IPS-15b (cell line): ENCODE measurements at regions not wholly inside any gene's neighbourhood (a gene's known extent, or its start where the extent isn't known, plus 50 kb on each side); places are given as distances from the start of the nearest gene placed in this dataset.

ENCODE experiments used
- H3K27me3 ChIP-seq: one replicate; pipeline ENCODE4 v1.6.1; 2013; ENCODE audit warnings: low read length; ENCODE audit not compliant: control insufficient read depth, insufficient read depth
- H3K36me3 ChIP-seq: one replicate; pipeline ENCODE4 v1.6.1; 2013; ENCODE audit warnings: low read length; ENCODE audit not compliant: control insufficient read depth, insufficient read depth
- H3K4me1 ChIP-seq: one replicate; pipeline ENCODE4 v1.6.1; 2013; ENCODE audit warnings: mild to moderate bottlenecking, low read length; ENCODE audit not compliant: control insufficient read depth, insufficient read depth
- H3K4me3 ChIP-seq: one replicate; pipeline ENCODE4 v1.5.1; 2013; ENCODE audit warnings: low read depth, low read length
- H3K9ac ChIP-seq: one replicate; pipeline ENCODE4 v1.6.1; 2013; ENCODE audit warnings: low read depth, mild to moderate bottlenecking, low read length
- H3K9me3 ChIP-seq: one replicate; pipeline ENCODE4 v1.6.1; 2013; ENCODE audit warnings: mild to moderate bottlenecking, low read length; ENCODE audit not compliant: control insufficient read depth, insufficient read depth

GRCh38 chr2:34414856-34415255, 815.8 kb upstream of the FAM98A start:
- Histone ChIP-seq H3K9ac (no peak overlapping the region), H3K27me3 (no peaks in the 10 kb centered on the region), H3K36me3 (no peaks in the 10 kb centered on the region), H3K4me3 (no peak overlapping the region), H3K4me1 (no peaks in the 10 kb centered on the region), H3K9me3 (no peaks in the 10 kb centered on the region)

DNA sequence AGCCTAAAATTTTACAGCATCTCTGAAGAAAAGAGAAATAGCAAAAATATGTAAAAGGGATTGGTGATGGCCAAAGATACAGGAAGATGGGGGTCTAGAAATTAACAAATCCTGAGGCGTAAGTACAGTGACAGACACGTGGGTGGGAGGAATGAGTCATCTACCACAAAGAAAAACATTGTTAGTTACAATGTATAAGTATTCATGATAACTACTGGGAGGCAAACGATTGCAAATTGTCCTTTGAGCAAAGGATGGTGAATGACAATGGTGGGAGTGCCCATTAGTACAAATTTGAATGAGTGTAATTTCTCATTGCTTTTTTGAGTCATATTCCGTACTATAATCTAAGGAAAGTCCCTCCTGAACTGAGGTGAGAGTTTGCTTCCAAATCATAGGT, 809.0 kb upstream of the FAM98A start:
- H3K9me3 ChIP-seq: no peaks in the 10 kb centered on the region
- H3K4me3 ChIP-seq: no peak overlapping the region
- no peaks in the 10 kb centered on the region for H3K27me3 ChIP-seq
- H3K36me3 ChIP-seq: no peaks in the 10 kb centered on the region
- H3K9ac ChIP-seq: no peak overlapping the region
- H3K4me1 ChIP-seq: peaks cover 5% of the 10 kb centered on the region

DNA sequence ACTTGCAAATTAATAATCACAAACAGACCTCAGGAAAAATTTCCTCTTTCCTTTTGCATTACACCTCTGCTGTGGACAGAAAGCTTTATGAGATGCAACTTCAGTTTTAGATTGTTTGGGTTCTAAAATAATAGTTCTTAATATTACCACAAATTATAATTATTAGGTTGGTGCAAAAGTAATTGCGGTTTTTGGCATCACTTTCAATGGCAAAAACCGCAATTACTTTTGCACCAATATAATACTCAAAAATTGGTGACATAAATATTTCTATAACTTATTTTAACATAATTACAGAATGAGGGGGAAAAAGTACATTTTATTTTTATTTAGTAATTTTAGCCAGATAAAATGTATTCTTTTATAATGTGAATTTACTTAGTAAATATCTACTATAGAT, 804.4 kb upstream of the FAM98A start:
- Histone ChIP-seq H3K9ac (no peak overlapping the region), H3K27me3 (no peaks in the 10 kb centered on the region)

GRCh38 chr2:34402376-34402775, 803.3 kb upstream of the FAM98A start:
- peaks cover 1% of the 10 kb centered on the region for H3K4me1 ChIP-seq
- no peaks in the 10 kb centered on the region for H3K9me3 ChIP-seq
- H3K9ac ChIP-seq: no peak overlapping the region
- H3K36me3 ChIP-seq: no peaks in the 10 kb centered on the region
- H3K27me3 ChIP-seq: no peaks in the 10 kb centered on the region
- H3K4me3 ChIP-seq: no peak overlapping the region

More for the DNA sequence above, 804.4 kb upstream of the FAM98A start:
- H3K4me1 ChIP-seq: peaks cover 3% of the 10 kb centered on the region
- no peaks in the 10 kb centered on the region for H3K9me3 ChIP-seq
- no peaks in the 10 kb centered on the region for H3K36me3 ChIP-seq
- H3K4me3 ChIP-seq: no peak overlapping the region

- no peaks in the 10 kb centered on the region for H3K4me1 ChIP-seq
- H3K9me3 ChIP-seq: no peaks in the 10 kb centered on the region
- H3K36me3 ChIP-seq: no peaks in the 10 kb centered on the region
- no peak overlapping the region for H3K9ac ChIP-seq
- H3K4me3 ChIP-seq: no peak overlapping the region
- H3K27me3 ChIP-seq: no peaks in the 10 kb centered on the region
Measured at GRCh38 chr2:34401186-34401585, 802.1 kb upstream of the FAM98A start.

- Histone ChIP-seq H3K27me3 (no peaks in the 10 kb centered on the region), H3K9ac (no peak overlapping the region), H3K4me1 (no peaks in the 10 kb centered on the region), H3K36me3 (no peaks in the 10 kb centered on the region), H3K9me3 (no peaks in the 10 kb centered on the region), H3K4me3 (no peak overlapping the region)
Measured at GRCh38 chr2:34388446-34388845, 789.3 kb upstream of the FAM98A start.

DNA sequence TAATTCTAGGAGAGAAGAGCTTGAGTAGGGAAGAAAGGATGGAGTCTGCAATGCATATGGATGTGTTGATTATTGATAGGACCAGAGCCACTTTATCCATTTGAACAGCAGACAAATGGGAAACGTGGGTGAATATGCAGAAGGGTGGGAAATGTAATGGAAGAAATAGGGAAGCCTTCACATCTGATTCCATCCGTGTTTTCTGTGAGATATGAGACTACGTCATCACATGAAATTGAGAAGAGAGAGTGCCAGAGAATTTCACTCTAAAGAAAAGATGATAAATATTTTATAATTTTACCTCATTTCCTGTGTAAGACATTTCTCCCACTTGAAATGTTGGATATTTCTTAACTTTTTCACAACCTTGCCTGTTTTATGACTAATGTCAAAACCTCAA, 788.4 kb upstream of the FAM98A start:
- Histone ChIP-seq H3K36me3 (no peaks in the 10 kb centered on the region), H3K9ac (no peak overlapping the region), H3K4me1 (no peaks in the 10 kb centered on the region), H3K27me3 (no peaks in the 10 kb centered on the region), H3K9me3 (no peaks in the 10 kb centered on the region), H3K4me3 (no peak overlapping the region)

DNA sequence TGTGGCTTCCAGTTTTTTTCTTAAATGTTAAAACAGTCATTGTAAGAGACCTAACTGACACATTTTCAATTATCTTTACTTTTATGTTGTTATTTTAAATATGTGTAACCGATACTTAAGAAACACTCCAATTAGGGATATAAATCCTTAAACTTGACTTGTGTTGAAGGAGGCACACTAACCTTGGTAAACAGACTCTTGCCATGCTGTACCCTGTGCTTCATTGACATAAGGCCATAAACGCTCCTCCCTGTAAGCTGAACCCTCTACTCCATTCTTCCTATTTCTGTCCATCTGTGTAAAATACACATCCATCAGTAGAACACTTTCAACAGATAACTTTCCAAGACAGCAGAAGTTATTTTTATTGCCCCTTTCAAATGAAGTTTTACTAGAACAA, 780.5 kb upstream of the FAM98A start:
- no peaks in the 10 kb centered on the region for H3K4me1 ChIP-seq
- H3K4me3 ChIP-seq: no peak overlapping the region
- no peak overlapping the region for H3K9ac ChIP-seq
- H3K36me3 ChIP-seq: no peaks in the 10 kb centered on the region
- no peaks in the 10 kb centered on the region for H3K27me3 ChIP-seq
- no peaks in the 10 kb centered on the region for H3K9me3 ChIP-seq

GRCh38 chr2:34373586-34374233, 774.6 kb upstream of the FAM98A start:
- H3K9ac ChIP-seq: no peak overlapping the region

DNA sequence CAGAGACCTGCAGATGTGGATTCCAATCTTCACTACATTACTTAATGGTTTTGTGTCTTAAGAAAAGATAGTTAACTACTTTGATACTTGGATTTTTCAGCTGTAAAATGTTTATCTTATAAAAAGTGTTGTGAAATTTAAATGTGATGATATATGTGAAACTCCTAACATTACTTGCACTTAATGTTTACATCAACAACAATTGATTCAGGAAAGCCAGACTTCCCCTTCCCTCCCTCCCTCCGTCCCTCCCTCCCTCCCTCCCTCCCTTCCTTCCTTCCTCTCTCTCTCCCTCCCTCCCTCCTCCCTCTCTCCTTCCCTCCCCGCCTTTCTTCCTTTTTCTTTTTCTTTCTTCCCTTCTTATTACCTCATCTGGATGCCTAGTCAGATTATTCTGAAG, 773.9 kb upstream of the FAM98A start:
- no peak overlapping the region for H3K4me3 ChIP-seq
- no peaks in the 10 kb centered on the region for H3K9me3 ChIP-seq
- H3K4me1 ChIP-seq: peaks cover 5% of the 10 kb centered on the region
- no peaks in the 10 kb centered on the region for H3K27me3 ChIP-seq
- H3K9ac ChIP-seq: no peak overlapping the region
- H3K36me3 ChIP-seq: no peaks in the 10 kb centered on the region

More at GRCh38 chr2:34373586-34374233, 774.6 kb upstream of the FAM98A start:
- Histone ChIP-seq H3K4me3 (no peak overlapping the region), H3K9me3 (no peaks in the 10 kb centered on the region), H3K4me1 (peaks cover 5% of the 10 kb centered on the region), H3K36me3 (no peaks in the 10 kb centered on the region), H3K27me3 (no peaks in the 10 kb centered on the region)

DNA sequence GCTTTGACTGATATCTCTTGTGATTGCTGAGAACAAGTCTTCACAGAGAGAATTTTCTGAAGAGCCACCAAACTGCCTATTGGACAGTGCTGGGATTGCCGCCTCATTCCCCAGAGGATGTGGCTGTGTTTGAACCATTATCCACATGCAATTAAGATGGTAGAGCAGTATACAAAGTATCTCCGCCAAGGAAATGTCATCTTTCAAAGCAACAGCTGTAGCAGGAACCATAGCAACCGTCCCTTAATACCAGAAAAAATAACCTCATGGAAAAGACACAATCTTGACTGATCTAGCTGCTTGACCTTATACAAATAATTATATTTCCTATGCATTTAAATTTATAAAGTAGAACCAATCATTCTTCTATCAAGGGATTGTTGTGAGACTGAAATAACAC, 772.6 kb upstream of the FAM98A start:
- H3K9me3 ChIP-seq: no peaks in the 10 kb centered on the region
- no peak overlapping the region for H3K4me3 ChIP-seq
- peaks cover 9% of the 10 kb centered on the region for H3K4me1 ChIP-seq
- no peaks in the 10 kb centered on the region for H3K36me3 ChIP-seq
- H3K27me3 ChIP-seq: no peaks in the 10 kb centered on the region
- H3K9ac ChIP-seq: no peak overlapping the region

- Histone ChIP-seq H3K4me3 (no peak overlapping the region), H3K9me3 (no peaks in the 10 kb centered on the region), H3K36me3 (no peaks in the 10 kb centered on the region), H3K9ac (no peak overlapping the region), H3K27me3 (no peaks in the 10 kb centered on the region), H3K4me1 (peaks cover 30% of the 10 kb centered on the region)
Measured at GRCh38 chr2:34368304-34368703, 769.2 kb upstream of the FAM98A start.
